NCI-H128 (cell line): ENCODE measurements at regions not wholly inside any gene's neighbourhood (a gene's known extent, or its start where the extent isn't known, plus 50 kb on each side); places are given as distances from the start of the nearest gene placed in this dataset.

Source experiments
- DNase-seq: peaks from one replicate; lab custom pipeline; 2025; ENCODE audit not compliant: unreplicated experiment; lab: John Stamatoyannopoulos, UW

- no peak for DNase-seq
These were observed 173.7 kb upstream of the FAT4 start for GRCh38 chr4:125140966-125141495.

GRCh38 chr4:125135652-125136051 lies 179.1 kb upstream of the FAT4 start:
- DNase-seq = no peak

GRCh38 chr4:125132729-125133128 lies 182.0 kb upstream of the FAT4 start:
- no peak for DNase-seq

- no peak for DNase-seq
These were observed 182.7 kb upstream of the FAT4 start for GRCh38 chr4:125131891-125132680.

- DNase-seq = no peak
These were observed 189.5 kb upstream of the FAT4 start for GRCh38 chr4:125125276-125125675.

GRCh38 chr4:125123570-125124109 lies 191.1 kb upstream of the FAT4 start:
- no peak for DNase-seq

- no peak for DNase-seq
These were observed 193.2 kb upstream of the FAT4 start for GRCh38 chr4:125121581-125121980.

- no peak for DNase-seq
These were observed 198.3 kb upstream of the FAT4 start for GRCh38 chr4:125116431-125116830.

GRCh38 chr4:125115941-125116340 lies 198.8 kb upstream of the FAT4 start:
- no peak for DNase-seq

- no peak for DNase-seq
These were observed 199.3 kb upstream of the FAT4 start for GRCh38 chr4:125115476-125115875.

GRCh38 chr4:125112536-125112935 lies 202.2 kb upstream of the FAT4 start:
- no peak for DNase-seq

- no peak for DNase-seq
These were observed 203.4 kb upstream of the FAT4 start for GRCh38 chr4:125111323-125111722.

GRCh38 chr4:125105561-125105960 lies 209.2 kb upstream of the FAT4 start:
- no peak for DNase-seq

GRCh38 chr4:125104616-125105015 lies 210.1 kb upstream of the FAT4 start:
- no peak for DNase-seq

GRCh38 chr4:125101719-125102118 lies 213.0 kb upstream of the FAT4 start:
- no peak for DNase-seq

- no peak for DNase-seq
These were observed 217.0 kb upstream of the FAT4 start for GRCh38 chr4:125097729-125098128.

GRCh38 chr4:125096662-125097061 lies 218.1 kb upstream of the FAT4 start:
- DNase-seq = no peak

GRCh38 chr4:125091541-125091940 lies 223.2 kb upstream of the FAT4 start:
- DNase-seq = no peak

GRCh38 chr4:125091101-125091500 lies 223.7 kb upstream of the FAT4 start:
- DNase-seq = no peak

- DNase-seq = no peak
These were observed 230.1 kb upstream of the FAT4 start for GRCh38 chr4:125084608-125085007.

- DNase-seq = no peak
These were observed 231.9 kb upstream of the FAT4 start for GRCh38 chr4:125082729-125083417.

- no peak for DNase-seq
These were observed 242.5 kb upstream of the FAT4 start for GRCh38 chr4:125072269-125072668.
